ENCODE measurements at regions not wholly inside any gene's neighbourhood (a gene's known extent, or its start where the extent isn't known, plus 50 kb on each side); places are given as distances from the start of the nearest gene placed in this dataset.

DNA sequence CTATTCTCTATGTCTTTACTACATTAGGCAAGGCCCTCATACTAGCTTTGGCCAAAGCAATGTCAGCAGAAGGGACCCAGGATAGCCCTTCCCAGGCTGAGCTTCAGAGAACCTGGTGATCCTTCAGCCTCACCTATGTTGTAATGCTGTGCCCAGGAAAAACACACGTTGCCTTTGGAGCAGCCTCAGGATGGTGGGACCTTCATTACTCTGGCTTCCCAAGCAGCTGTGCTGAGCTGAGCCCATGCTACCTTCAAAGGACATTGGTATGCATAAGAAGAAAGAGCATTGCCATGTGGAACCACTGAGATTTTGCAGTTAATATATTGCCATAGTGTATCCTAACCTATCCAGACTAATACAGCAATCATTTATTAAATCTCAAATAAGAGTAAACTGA, 756.4 kb upstream of the ID2 start:
- Histone ChIP-seq H3K36me3 (no peaks in the 10 kb centered on the region), H3K4me1 (ENCODE audit: control insufficient read depth in 1 of 2, insufficient read depth in 1 of 2, low read depth in 1 of 2, low read length in 1 of 2) (no peaks in the 10 kb centered on the region), H3K27me3 (no peaks in the 10 kb centered on the region), H3K27ac (no peak overlapping the region), H3K4me3 (ENCODE audit: low read depth in 1 of 2, low read length in 1 of 2) (no peak overlapping the region), H3K9me3 (no peaks in the 10 kb centered on the region)
- TF ChIP-seq, protein P1, sequence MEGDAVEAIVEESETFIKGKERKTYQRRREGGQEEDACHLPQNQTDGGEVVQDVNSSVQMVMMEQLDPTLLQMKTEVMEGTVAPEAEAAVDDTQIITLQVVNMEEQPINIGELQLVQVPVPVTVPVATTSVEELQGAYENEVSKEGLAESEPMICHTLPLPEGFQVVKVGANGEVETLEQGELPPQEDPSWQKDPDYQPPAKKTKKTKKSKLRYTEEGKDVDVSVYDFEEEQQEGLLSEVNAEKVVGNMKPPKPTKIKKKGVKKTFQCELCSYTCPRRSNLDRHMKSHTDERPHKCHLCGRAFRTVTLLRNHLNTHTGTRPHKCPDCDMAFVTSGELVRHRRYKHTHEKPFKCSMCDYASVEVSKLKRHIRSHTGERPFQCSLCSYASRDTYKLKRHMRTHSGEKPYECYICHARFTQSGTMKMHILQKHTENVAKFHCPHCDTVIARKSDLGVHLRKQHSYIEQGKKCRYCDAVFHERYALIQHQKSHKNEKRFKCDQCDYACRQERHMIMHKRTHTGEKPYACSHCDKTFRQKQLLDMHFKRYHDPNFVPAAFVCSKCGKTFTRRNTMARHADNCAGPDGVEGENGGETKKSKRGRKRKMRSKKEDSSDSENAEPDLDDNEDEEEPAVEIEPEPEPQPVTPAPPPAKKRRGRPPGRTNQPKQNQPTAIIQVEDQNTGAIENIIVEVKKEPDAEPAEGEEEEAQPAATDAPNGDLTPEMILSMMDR (IDR thresholded peaks at IDR 0.05) = no peak

GRCh38 chr2:7927691-7928090, 754.2 kb upstream of the ID2 start:
- H3K27me3 ChIP-seq = no peaks in the 10 kb centered on the region
- no peaks in the 10 kb centered on the region for H3K36me3 ChIP-seq
- H3K27ac ChIP-seq = no peak overlapping the region
- no peaks in the 10 kb centered on the region for H3K4me1 ChIP-seq (ENCODE audit: control insufficient read depth in 1 of 2, insufficient read depth in 1 of 2, low read depth in 1 of 2, low read length in 1 of 2)
- H3K9me3 ChIP-seq = no peaks in the 10 kb centered on the region
- H3K4me3 ChIP-seq (ENCODE audit: low read depth in 1 of 2, low read length in 1 of 2) = no peak overlapping the region
- TF ChIP-seq, protein P1 (IDR thresholded peaks at IDR 0.05) = no peak

DNA sequence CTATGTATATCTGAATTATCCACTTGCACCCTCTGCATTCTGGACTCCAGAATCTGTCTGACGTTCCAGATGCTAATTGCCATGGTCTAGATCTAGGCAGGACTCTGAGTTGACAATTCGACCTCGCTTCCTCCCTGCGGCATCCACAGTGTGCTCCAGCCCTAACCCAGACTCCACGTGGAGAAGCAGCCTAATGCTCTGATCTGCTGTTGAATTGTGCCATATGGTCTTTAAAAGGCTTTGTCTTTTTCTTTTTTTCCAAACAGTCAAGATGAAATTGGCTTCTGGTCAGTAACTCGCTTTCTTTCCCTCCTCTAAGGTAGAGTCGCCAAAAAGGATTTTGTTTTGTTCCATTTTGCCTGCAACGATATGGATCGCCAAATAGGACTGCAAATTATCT, 752.6 kb upstream of the ID2 start:
- Histone ChIP-seq H3K9me3 (no peaks in the 10 kb centered on the region), H3K27ac (no peak overlapping the region), H3K36me3 (no peaks in the 10 kb centered on the region), H3K27me3 (no peaks in the 10 kb centered on the region), H3K4me1 (ENCODE audit: control insufficient read depth in 1 of 2, insufficient read depth in 1 of 2, low read depth in 1 of 2, low read length in 1 of 2) (no peaks in the 10 kb centered on the region), H3K4me3 (ENCODE audit: low read depth in 1 of 2, low read length in 1 of 2) (no peak overlapping the region)
- TF ChIP-seq, protein P1 (IDR thresholded peaks at IDR 0.05) = no peak

- TF ChIP-seq, protein P1 (IDR thresholded peaks at IDR 0.05) = no peak
- H3K36me3 ChIP-seq = no peaks in the 10 kb centered on the region
- no peak overlapping the region for H3K27ac ChIP-seq
- no peaks in the 10 kb centered on the region for H3K9me3 ChIP-seq
- no peak overlapping the region for H3K4me3 ChIP-seq (ENCODE audit: low read depth in 1 of 2, low read length in 1 of 2)
- no peaks in the 10 kb centered on the region for H3K4me1 ChIP-seq (ENCODE audit: control insufficient read depth in 1 of 2, insufficient read depth in 1 of 2, low read depth in 1 of 2, low read length in 1 of 2)
- H3K27me3 ChIP-seq = no peaks in the 10 kb centered on the region
Measured at GRCh38 chr2:7930800-7931635, 750.8 kb upstream of the ID2 start.

DNA sequence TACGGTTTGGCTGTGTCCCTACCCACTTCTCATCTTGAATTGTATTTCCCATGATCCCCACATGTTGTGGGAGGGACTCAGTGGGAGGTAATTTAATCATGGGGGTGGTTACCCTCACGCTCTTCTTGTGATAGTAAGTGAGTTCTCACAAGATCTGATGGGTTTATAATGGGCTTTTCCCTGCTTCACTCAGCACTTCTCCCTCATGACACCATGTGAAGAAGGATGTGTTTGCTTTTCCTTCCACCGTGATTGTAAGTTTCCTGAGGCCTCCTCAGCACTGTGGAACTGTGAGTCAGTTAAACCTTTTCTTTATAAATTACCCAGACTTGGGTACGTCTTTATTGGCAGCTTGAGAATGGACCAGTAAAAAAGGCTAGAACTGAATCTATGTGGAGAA, 750.0 kb upstream of the ID2 start:
- H3K36me3 ChIP-seq = no peaks in the 10 kb centered on the region
- H3K27me3 ChIP-seq = no peaks in the 10 kb centered on the region
- no peaks in the 10 kb centered on the region for H3K9me3 ChIP-seq
- no peak overlapping the region for H3K4me3 ChIP-seq (ENCODE audit: low read depth in 1 of 2, low read length in 1 of 2)
- H3K4me1 ChIP-seq (ENCODE audit: control insufficient read depth in 1 of 2, insufficient read depth in 1 of 2, low read depth in 1 of 2, low read length in 1 of 2) = no peaks in the 10 kb centered on the region
- TF ChIP-seq, protein P1 (IDR thresholded peaks at IDR 0.05) = no peak
- H3K27ac ChIP-seq = no peak overlapping the region
